GM23248 (cell line): ENCODE measurements at regions not wholly inside any gene's neighbourhood (a gene's known extent, or its start where the extent isn't known, plus 50 kb on each side); places are given as distances from the start of the nearest gene placed in this dataset.

Source experiments
- EZH2 ChIP-seq: fragments of 200-600 bp; sonication (generic); IDR thresholded peaks from 2 replicates; pipeline ENCODE4 v1.6.1; 2018; ENCODE audit warnings: antibody characterized with exemption, mild to moderate bottlenecking; ENCODE audit not compliant: insufficient read depth, poor library complexity, severe bottlenecking
- EZH2phosphoT487 ChIP-seq: fragments of 200-600 bp; sonication (generic); IDR thresholded peaks from 2 replicates; pipeline ENCODE4 v1.6.1; 2018; ENCODE audit warnings: antibody characterized with exemption, moderate library complexity, mild to moderate bottlenecking, low read depth; ENCODE audit not compliant: insufficient read depth

- TF ChIP-seq EZH2 (no peak), EZH2phosphoT487 (no peak)
Measured at GRCh38 chr1:168786476-168787330, 57.7 kb upstream of the DPT start.
